GM18520 (cell line): ENCODE measurements at regions not wholly inside any gene's neighbourhood (a gene's known extent, or its start where the extent isn't known, plus 50 kb on each side); places are given as distances from the start of the nearest gene placed in this dataset.

Experiments
- ATAC-seq: cut with Tn5 transposase; IDR thresholded peaks from one replicate; pipeline ENCODE4 v1.9.1; 2021; ENCODE audit not compliant: unreplicated experiment

DNA sequence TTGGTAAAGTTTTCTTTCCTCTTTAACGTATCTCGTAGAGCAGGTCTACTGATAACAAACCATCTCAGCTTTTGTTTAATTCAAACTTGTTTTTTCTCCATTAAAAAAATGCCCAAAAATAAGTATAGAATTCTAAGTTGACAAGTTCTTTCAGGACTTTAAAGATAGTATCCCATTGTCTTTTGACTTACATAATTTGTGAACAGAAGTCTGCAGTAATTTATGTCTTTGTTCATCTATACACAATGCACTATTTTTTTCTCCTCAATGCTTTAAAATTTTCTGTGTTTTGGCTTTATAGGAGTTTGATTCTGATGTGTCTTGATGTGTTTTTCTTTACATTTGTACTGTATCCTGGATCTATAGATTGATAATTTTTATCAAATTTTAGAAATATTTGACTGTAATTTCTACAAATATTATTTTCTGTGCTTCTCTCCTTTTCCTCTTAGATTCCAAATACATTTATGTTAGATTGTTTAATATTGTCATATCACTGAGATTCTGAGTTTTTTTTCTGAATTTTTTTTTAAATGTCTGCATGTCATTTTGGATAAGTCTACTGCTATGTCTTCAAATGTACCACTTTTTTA lies 143.3 kb downstream of the FTCDNL1 start:
- ATAC-seq: no peak

DNA sequence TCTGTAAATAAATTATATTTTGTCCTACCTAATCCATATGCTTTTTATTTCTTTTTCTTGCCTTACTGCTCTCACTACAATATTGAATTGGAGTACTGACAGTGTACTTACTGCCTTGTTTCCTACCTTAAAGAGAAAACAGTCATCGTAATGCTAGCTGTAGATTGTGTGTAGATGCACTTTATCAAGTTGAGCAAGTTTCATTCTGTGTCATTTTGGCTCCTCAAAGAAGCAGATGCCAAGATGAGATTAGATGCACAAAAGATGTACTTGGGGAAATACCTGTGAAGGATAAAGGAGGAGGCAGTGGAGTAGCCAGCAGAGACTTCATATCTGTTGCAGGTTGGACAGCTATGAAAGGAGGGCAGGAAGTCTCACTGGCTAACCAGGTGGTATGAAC lies 145.5 kb downstream of the FTCDNL1 start:
- no peak for ATAC-seq

DNA sequence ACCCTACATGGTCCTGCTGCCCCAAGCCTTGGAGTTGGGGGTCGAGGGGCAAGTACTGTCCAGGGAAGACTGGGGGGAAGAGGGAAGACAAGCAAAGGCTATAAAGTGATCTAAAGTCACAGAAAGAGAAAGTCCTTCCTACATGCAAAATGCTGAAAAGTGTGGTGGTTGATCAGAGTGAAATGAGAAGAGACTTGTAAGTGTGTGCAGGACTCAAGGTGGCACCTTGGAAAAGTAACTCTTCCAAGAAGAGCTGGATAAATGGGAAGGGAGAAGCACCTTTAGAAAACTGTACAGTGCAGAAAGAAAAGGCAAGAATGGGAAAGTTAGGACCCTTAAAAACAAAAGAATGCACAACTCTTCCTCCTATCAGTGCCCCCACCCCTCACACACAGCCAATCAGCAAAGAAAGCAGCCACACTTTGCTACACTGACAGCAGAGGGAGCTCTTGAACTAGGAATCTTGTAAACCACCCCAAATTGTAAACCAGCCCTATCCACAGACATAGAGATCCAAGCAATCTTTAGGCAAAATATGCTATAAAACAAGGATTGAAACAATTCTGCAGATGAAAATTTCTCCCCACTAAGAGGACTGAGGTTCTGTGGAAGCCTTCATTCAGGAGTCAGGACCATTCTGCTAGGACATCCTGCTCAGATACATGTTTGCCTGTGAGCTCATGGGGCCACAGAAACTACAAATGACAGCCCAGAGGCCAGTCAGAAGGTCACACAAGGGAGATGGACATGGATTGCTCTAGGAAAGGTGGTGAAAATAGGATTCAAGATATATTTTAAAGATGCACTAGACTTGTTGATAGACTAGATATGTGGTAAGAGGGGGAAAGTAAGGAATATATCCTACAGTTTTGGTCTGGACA lies 146.4 kb downstream of the FTCDNL1 start:
- no peak for ATAC-seq

DNA sequence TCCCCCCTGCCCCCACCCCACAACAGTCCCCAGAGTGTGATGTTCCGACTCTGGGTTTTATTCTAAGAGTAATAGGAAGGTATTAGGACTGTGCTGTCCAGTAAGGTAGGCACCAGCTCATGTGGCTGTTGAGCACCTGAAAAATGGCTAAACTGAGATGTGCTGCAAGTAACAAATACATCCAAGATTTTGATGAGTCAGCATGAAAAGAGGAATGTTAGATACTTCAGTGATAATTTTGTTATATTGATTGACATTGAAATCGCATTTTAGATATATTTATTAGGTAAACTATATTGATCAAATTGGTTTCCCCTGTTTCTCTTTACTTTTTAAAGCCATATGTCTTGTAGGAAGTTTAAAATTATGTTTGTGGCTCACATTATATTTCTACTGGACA lies 147.8 kb downstream of the FTCDNL1 start:
- no peak for ATAC-seq

DNA sequence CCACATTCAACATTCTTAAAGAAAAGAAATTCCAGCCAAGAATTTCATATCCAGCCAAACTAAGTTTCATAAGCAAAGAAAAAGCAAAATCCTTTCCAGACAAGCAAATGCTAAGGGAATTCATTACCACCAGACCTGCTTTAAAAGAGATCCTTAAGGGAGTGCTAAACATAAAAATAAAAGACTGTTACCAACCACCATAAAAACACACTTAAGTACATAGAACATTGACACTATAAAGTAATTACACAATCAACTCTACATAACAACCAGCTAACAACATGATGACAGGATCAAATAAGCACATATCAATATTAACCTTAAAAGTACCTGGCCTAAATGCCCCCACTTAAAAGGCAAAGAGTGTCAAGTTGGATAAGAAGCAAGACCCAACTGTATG lies 153.5 kb downstream of the FTCDNL1 start:
- no peak for ATAC-seq

GRCh38 chr2:199696048-199696447 lies 154.9 kb downstream of the FTCDNL1 start:
- no peak for ATAC-seq

- no peak for ATAC-seq
Measured at GRCh38 chr2:199693861-199694260, 157.1 kb downstream of the FTCDNL1 start.

- no peak for ATAC-seq
Measured at GRCh38 chr2:199692489-199692888, 158.5 kb downstream of the FTCDNL1 start.

- no peak for ATAC-seq
Measured at GRCh38 chr2:199690225-199690624, 160.8 kb downstream of the FTCDNL1 start.

- ATAC-seq: no peak
Measured at GRCh38 chr2:199685669-199686068, 165.3 kb downstream of the FTCDNL1 start.

GRCh38 chr2:199684832-199685231 lies 166.2 kb downstream of the FTCDNL1 start:
- ATAC-seq: no peak

- ATAC-seq: no peak
Measured at GRCh38 chr2:199684168-199684567, 166.8 kb downstream of the FTCDNL1 start.

GRCh38 chr2:199682001-199682400 lies 169.0 kb downstream of the FTCDNL1 start:
- ATAC-seq: no peak

- no peak for ATAC-seq
Measured at GRCh38 chr2:199680482-199680881, 170.5 kb downstream of the FTCDNL1 start.

DNA sequence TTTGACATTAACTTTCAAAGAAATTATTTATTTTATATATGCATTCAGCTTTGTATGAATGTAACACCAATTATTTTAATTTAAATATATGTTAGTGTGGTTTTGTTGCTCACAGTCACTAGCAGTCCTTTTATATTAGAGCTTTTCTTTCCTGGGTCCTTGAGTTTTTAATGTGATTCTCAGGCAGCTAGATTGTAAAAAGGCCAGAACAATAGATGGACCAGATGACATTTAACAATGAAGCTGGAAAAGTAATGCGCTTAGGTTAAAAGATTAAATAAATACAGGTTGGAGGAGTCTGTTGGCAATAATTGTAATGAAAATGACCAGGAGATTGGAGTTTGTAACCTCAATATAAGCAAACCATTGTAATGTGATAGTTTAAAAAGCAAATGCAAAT lies 171.1 kb downstream of the FTCDNL1 start:
- ATAC-seq: no peak

DNA sequence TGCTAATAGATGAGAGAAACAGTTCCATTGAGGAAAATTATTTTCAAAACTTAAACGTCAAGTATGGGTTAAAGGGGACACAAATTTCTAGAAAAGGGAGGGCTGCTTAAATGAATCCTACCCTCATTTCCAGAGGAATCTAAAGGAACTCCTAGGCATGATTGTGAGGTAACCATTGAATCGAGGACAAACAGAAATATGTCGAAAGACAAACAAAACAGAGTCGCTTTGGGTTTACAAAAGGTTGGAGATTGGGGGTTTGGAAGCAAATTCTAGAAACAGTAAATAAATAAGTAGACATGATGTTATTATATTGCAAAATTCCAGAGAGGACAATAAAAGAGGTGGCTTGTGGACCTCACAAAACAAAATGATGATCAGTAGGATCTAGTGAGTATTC lies 173.1 kb downstream of the FTCDNL1 start:
- no peak for ATAC-seq

GRCh38 chr2:199668645-199669044 lies 182.3 kb downstream of the FTCDNL1 start:
- ATAC-seq: no peak

- no peak for ATAC-seq
Measured at GRCh38 chr2:199663157-199663556, 187.8 kb downstream of the FTCDNL1 start.

GRCh38 chr2:199662255-199662654 lies 188.7 kb downstream of the FTCDNL1 start:
- no peak for ATAC-seq

- no peak for ATAC-seq
Measured at GRCh38 chr2:199660167-199660566, 190.8 kb downstream of the FTCDNL1 start.

- no peak for ATAC-seq
Measured at GRCh38 chr2:199659207-199659606, 191.8 kb downstream of the FTCDNL1 start.

DNA sequence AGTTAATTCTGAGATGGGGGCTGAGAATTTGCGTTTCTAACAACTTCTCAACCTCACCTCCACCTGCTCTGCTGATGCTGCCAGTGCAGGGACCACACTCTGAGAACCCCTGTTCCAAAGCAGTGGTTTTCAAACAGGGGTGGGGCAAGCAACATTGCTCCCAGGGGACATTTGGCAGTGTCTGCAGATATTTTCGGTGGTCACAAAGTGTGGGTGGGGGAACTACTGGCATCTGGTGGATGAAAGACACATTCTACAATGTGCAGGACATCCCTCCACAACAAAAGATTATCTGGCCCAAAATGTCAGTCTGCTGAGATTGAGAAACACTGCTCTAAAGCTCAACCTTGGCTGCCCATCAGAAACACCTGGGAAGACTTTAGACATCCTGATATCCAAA lies 188.7 kb upstream of the SATB2 start:
- ATAC-seq: no peak

DNA sequence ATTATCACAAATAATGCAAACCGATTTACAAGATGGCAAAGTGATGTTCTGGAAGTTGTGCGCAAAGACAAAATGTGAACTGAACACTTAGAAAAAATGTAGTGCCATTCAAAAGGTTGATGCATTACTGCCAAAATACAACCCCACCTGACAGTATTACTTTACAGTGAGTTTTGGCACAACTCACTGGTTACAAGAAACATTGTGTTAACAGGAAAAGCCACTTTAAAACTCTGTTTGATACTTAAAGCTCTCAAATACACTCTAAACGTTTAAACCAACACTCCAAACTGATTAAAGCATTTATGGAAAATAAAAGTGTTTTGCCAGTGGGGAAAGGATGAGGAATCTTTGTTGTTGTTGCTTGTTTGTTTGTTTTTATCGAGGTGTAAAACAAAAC lies 173.4 kb upstream of the SATB2 start:
- ATAC-seq: no peak
